Neural cell (in vitro differentiated cells): ENCODE measurements at regions not wholly inside any gene's neighbourhood (a gene's known extent, or its start where the extent isn't known, plus 50 kb on each side); places are given as distances from the start of the nearest gene placed in this dataset.

Source experiments
- H2AFZ ChIP-seq: fragments of 200-600, 300-800 bp; sonication (generic), shearing (Covaris generic); 2 replicates; pipeline ENCODE4 v1.6.0; 2014; ENCODE audit warnings: low read depth, mild to moderate bottlenecking, antibody characterized with exemption, low read length, moderate library complexity
- H3F3A ChIP-seq: fragments of 200-600 bp; shearing (Covaris generic); 2 replicates; pipeline ENCODE4 v1.6.1; 2016; ENCODE audit warnings: mild to moderate bottlenecking, moderate library complexity, mixed read lengths, antibody characterized with exemption, low read length; ENCODE audit not compliant: insufficient read depth, poor library complexity, severe bottlenecking
- H3K27ac ChIP-seq: fragments of 200-600, 300-800 bp; sonication (generic), shearing (Covaris generic); 2 replicates; pipeline ENCODE4 v1.5.1; 2014; ENCODE audit warnings: mild to moderate bottlenecking, low read length, moderate library complexity
- H3K27me3 ChIP-seq: fragments of 300-800, 200-600 bp; sonication (generic), shearing (Covaris generic); 2 replicates; pipeline ENCODE4 v1.6.0; 2014; ENCODE audit warnings: mild to moderate bottlenecking, low read depth, low read length, moderate library complexity; ENCODE audit not compliant: insufficient read depth
- H3K36me3 ChIP-seq: fragments of 300-800, 200-600 bp; sonication (generic), shearing (Covaris generic); 2 replicates; pipeline ENCODE4 v1.5.1; 2014; ENCODE audit warnings: mild to moderate bottlenecking, antibody characterized with exemption, low read length, moderate library complexity; ENCODE audit not compliant: insufficient read depth
- H3K4me2 ChIP-seq: fragments of 300-800, 200-600 bp; sonication (generic), shearing (Covaris generic); 2 replicates; pipeline ENCODE4 v1.6.0; 2014; ENCODE audit warnings: mild to moderate bottlenecking, low read length
- H3K4me3 ChIP-seq: fragments of 300-800, 200-600 bp; sonication (generic), shearing (Covaris generic); 2 replicates; pipeline ENCODE4 v1.5.1; 2014; ENCODE audit warnings: mild to moderate bottlenecking, low read length, moderate library complexity
- H3K79me2 ChIP-seq: fragments of 200-600 bp; shearing (Covaris generic); replicated peaks from 2 replicates; pipeline ENCODE4 v1.6.0; 2014; ENCODE audit warnings: mild to moderate bottlenecking, low read length, moderate library complexity; ENCODE audit not compliant: insufficient read depth
- H3K9ac ChIP-seq: fragments of 300-800, 200-600 bp; sonication (generic), shearing (Covaris generic); 2 replicates; pipeline ENCODE4 v1.6.1; 2016; ENCODE audit warnings: mild to moderate bottlenecking, low read length, mixed read lengths
- H3K9me2 ChIP-seq: fragments of 200-600 bp; shearing (Covaris generic); 2 replicates; pipeline ENCODE4 v1.6.1; 2016; ENCODE audit warnings: mild to moderate bottlenecking, low read length, mixed read lengths; ENCODE audit not compliant: insufficient read depth
- H3K9me3 ChIP-seq: fragments of 200-600, 300-800 bp; sonication (generic), shearing (Covaris generic); 2 replicates; pipeline ENCODE4 v1.6.1; 2016; ENCODE audit warnings: mild to moderate bottlenecking, mixed run types, low read length, moderate library complexity, mixed read lengths
- H4K20me1 ChIP-seq: fragments of 200-600 bp; shearing (Covaris generic); 2 replicates; pipeline ENCODE4 v1.6.1; 2016; ENCODE audit warnings: mild to moderate bottlenecking, mixed run types; ENCODE audit not compliant: insufficient read depth
- EP300 ChIP-seq: fragments of 450-650 bp; conservative IDR thresholded peaks from 2 replicates; pipeline ENCODE4 v1.6.1; 2014; ENCODE audit warnings: antibody characterized with exemption, mild to moderate bottlenecking, moderate library complexity; ENCODE audit not compliant: poor library complexity, severe bottlenecking
- EZH2 ChIP-seq: fragments of 200-600, 300-800 bp; shearing (Covaris generic), sonication (generic); IDR thresholded peaks from 2 replicates; pipeline ENCODE4 v1.6.1; 2014; ENCODE audit warnings: antibody characterized with exemption, low read length, borderline replicate concordance, mild to moderate bottlenecking; ENCODE audit not compliant: insufficient read depth, poor library complexity, severe bottlenecking
- MXI1 ChIP-seq: fragments of 450-650 bp; conservative IDR thresholded peaks from 2 replicates; pipeline ENCODE4 v1.6.1; 2014; ENCODE audit warnings: antibody characterized with exemption, mild to moderate bottlenecking; ENCODE audit not compliant: poor library complexity, severe bottlenecking
- POLR2AphosphoS5 ChIP-seq: IDR thresholded peaks from 2 replicates; pipeline ENCODE4 v1.6.1; 2012
- RAD21 ChIP-seq: fragments of 450-650 bp; conservative IDR thresholded peaks from 2 replicates; pipeline ENCODE4 v1.6.1; 2014; ENCODE audit warnings: antibody characterized with exemption, mild to moderate bottlenecking, moderate library complexity
- SMC3 ChIP-seq: fragments of 450-650 bp; conservative IDR thresholded peaks from 2 replicates; pipeline ENCODE4 v1.6.1; 2014; ENCODE audit warnings: antibody characterized with exemption, mild to moderate bottlenecking, moderate library complexity; ENCODE audit not compliant: poor library complexity
- TAF1 ChIP-seq: IDR thresholded peaks from 2 replicates; pipeline ENCODE4 v1.6.1; 2012; ENCODE audit warnings: low read depth
- TF ChIP-seq, protein P1 (sequence below): IDR thresholded peaks from 2 replicates; pipeline ENCODE4 v1.6.1; 2012; ENCODE audit warnings: borderline replicate concordance
- TF ChIP-seq, protein P2 (sequence below): fragments of 450-650 bp; IDR thresholded peaks from 2 replicates; pipeline ENCODE4 v1.5.1; 2014; ENCODE audit warnings: antibody characterized with exemption, mild to moderate bottlenecking, moderate library complexity; ENCODE audit not compliant: poor library complexity, severe bottlenecking

DNA sequence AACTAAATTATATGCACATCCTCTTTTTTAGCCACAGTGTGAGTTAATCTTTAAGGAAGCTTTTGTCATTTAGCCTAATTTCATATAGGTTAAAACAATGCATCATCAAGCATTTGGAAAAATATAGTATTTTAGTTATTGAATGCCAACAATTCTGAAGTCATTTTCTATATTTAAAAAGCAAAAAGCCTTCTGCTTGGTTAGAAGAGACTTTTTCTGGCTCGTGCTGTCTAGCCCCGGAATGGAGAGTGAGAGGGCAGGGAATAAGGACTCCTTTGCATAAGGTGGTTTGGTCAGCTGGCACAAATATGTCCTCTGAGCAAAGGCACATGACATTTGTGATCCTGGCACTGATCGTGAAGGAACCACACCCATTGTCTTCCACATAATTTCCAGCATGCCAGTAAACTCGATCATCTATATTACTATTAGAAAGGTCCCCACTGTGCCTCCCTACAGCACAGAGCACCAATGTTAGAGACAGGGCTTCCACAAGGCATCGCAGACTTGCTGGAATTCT lies 393.7 kb upstream of the INTU start:
- Histone ChIP-seq H3K9me3 (no peaks in the 10 kb centered on the region), H3F3A (no peaks in the 10 kb centered on the region), H3K79me2 (no peaks in the 10 kb centered on the region), H4K20me1 (no peaks in the 10 kb centered on the region), H3K27ac (no peak overlapping the region), H3K4me3 (no peak overlapping the region), H3K27me3 (no peaks in the 10 kb centered on the region), H3K36me3 (no peaks in the 10 kb centered on the region), H3K9me2 (no peaks in the 10 kb centered on the region), H3K4me2 (no peak overlapping the region), H3K9ac (no peak overlapping the region), H2AFZ (no peak overlapping the region)
- TF ChIP-seq POLR2AphosphoS5 (no peak), EP300 (no peak), SMC3 (no peak), RAD21 (no peak), MXI1 (no peak), TAF1 (no peak), EZH2 (no peak)
- TF ChIP-seq, protein P1, sequence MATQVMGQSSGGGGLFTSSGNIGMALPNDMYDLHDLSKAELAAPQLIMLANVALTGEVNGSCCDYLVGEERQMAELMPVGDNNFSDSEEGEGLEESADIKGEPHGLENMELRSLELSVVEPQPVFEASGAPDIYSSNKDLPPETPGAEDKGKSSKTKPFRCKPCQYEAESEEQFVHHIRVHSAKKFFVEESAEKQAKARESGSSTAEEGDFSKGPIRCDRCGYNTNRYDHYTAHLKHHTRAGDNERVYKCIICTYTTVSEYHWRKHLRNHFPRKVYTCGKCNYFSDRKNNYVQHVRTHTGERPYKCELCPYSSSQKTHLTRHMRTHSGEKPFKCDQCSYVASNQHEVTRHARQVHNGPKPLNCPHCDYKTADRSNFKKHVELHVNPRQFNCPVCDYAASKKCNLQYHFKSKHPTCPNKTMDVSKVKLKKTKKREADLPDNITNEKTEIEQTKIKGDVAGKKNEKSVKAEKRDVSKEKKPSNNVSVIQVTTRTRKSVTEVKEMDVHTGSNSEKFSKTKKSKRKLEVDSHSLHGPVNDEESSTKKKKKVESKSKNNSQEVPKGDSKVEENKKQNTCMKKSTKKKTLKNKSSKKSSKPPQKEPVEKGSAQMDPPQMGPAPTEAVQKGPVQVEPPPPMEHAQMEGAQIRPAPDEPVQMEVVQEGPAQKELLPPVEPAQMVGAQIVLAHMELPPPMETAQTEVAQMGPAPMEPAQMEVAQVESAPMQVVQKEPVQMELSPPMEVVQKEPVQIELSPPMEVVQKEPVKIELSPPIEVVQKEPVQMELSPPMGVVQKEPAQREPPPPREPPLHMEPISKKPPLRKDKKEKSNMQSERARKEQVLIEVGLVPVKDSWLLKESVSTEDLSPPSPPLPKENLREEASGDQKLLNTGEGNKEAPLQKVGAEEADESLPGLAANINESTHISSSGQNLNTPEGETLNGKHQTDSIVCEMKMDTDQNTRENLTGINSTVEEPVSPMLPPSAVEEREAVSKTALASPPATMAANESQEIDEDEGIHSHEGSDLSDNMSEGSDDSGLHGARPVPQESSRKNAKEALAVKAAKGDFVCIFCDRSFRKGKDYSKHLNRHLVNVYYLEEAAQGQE = no peak
- TF ChIP-seq, protein P2, sequence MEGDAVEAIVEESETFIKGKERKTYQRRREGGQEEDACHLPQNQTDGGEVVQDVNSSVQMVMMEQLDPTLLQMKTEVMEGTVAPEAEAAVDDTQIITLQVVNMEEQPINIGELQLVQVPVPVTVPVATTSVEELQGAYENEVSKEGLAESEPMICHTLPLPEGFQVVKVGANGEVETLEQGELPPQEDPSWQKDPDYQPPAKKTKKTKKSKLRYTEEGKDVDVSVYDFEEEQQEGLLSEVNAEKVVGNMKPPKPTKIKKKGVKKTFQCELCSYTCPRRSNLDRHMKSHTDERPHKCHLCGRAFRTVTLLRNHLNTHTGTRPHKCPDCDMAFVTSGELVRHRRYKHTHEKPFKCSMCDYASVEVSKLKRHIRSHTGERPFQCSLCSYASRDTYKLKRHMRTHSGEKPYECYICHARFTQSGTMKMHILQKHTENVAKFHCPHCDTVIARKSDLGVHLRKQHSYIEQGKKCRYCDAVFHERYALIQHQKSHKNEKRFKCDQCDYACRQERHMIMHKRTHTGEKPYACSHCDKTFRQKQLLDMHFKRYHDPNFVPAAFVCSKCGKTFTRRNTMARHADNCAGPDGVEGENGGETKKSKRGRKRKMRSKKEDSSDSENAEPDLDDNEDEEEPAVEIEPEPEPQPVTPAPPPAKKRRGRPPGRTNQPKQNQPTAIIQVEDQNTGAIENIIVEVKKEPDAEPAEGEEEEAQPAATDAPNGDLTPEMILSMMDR = no peak

GRCh38 chr4:127239902-127240763 lies 392.6 kb upstream of the INTU start:
- Histone ChIP-seq H3F3A (no peaks in the 10 kb centered on the region), H3K36me3 (no peaks in the 10 kb centered on the region), H2AFZ (no peak overlapping the region), H3K9me2 (no peaks in the 10 kb centered on the region), H4K20me1 (no peaks in the 10 kb centered on the region), H3K79me2 (no peaks in the 10 kb centered on the region), H3K4me3 (no peak overlapping the region), H3K27me3 (no peaks in the 10 kb centered on the region), H3K9ac (no peak overlapping the region), H3K9me3 (no peaks in the 10 kb centered on the region), H3K4me2 (no peak overlapping the region), H3K27ac (no peak overlapping the region)
- TF ChIP-seq RAD21 (no peak), EP300 (no peak)
- TF ChIP-seq, protein P2 = no peak
